ENCODE measurements at regions not wholly inside any gene's neighbourhood (a gene's known extent, or its start where the extent isn't known, plus 50 kb on each side); places are given as distances from the start of the nearest gene placed in this dataset.

DNA sequence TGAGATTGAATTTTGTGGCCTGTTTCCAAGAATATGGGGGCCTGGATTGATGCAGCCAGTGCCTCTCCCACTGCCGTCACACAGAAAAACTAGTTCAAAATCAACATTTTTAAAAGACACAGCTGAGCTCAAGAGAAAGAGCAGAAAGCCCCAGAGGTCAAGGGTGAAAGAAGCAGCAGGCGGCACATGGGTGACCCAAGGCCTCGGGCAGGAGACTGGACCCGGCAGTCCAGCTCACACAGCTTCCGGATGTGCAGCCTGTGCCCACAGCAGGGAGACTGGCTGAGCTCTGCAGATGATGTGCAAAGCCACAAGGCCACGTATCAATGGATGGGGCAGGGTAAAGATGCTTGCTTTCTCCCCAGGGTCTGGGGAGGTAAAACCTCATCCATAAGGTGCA lies 50.4 kb upstream of the RNF32 start:
- no peak for DNase-seq (ENCODE audit: insufficient read length, low spot score)
- FAIRE-seq = no peak
- TF ChIP-seq POU2F2 (IDR thresholded peaks at IDR 0.05; ENCODE audit: low read depth, low read length) (no peak), SPI1 (IDR thresholded peaks at IDR 0.05; ENCODE audit: low read depth, low read length) (no peak), PAX5 (IDR thresholded peaks at IDR 0.05; ENCODE audit: insufficient read depth, low read length, severe bottlenecking) (no peak), TAF1 (IDR thresholded peaks at IDR 0.05; ENCODE audit: low read depth, low read length) (no peak), POLR2A (IDR thresholded peaks at IDR 0.05; ENCODE audit: low read depth, low read length) (no peak), POLR2AphosphoS5 (IDR thresholded peaks at IDR 0.05; ENCODE audit: low read depth, low read length) (no peak)

- no peak for FAIRE-seq
- TF ChIP-seq TAF1 (IDR thresholded peaks at IDR 0.05; ENCODE audit: low read depth, low read length) = no peak
- TF ChIP-seq POLR2AphosphoS5 (IDR thresholded peaks at IDR 0.05; ENCODE audit: low read depth, low read length) = no peak
- no peak for TF ChIP-seq SPI1 (IDR thresholded peaks at IDR 0.05; ENCODE audit: low read depth, low read length)
- no peak for TF ChIP-seq POU2F2 (IDR thresholded peaks at IDR 0.05; ENCODE audit: low read depth, low read length)
- no peak for TF ChIP-seq PAX5 (IDR thresholded peaks at IDR 0.05; ENCODE audit: insufficient read depth, low read length, severe bottlenecking)
- TF ChIP-seq POLR2A (IDR thresholded peaks at IDR 0.05; ENCODE audit: low read depth, low read length) = no peak
- no peak for DNase-seq (ENCODE audit: insufficient read length, low spot score)
These were observed 50.8 kb upstream of the RNF32 start for GRCh38 chr7:156589808-156590207.

DNA sequence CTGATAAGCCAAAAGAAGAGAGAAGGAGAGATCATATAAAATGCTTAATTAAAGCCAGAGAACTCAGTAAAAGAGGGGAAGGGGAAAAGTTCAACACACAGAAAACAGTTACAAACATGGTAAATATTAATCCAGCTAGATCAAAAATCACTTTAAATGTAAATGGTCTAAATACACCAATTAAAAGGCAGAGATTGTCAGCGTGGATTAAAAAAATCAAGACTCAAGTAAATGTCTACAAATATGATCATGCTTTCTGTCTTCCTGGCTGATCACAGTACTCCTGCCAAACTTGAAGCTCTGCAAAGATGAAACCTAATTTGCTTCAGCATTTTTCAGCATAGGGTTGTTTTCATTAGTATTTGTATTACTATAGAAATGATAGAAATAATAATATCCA lies 54.6 kb upstream of the RNF32 start:
- FAIRE-seq (no peak), DNase-seq (ENCODE audit: insufficient read length, low spot score) (no peak)
- no peak for TF ChIP-seq PAX5 (IDR thresholded peaks at IDR 0.05; ENCODE audit: insufficient read depth, low read length, severe bottlenecking)
- no peak for TF ChIP-seq POLR2A (IDR thresholded peaks at IDR 0.05; ENCODE audit: low read depth, low read length)
- TF ChIP-seq POU2F2 (IDR thresholded peaks at IDR 0.05; ENCODE audit: low read depth, low read length) = no peak
- no peak for TF ChIP-seq SPI1 (IDR thresholded peaks at IDR 0.05; ENCODE audit: low read depth, low read length)
- TF ChIP-seq POLR2AphosphoS5 (IDR thresholded peaks at IDR 0.05; ENCODE audit: low read depth, low read length) = no peak
- no peak for TF ChIP-seq TAF1 (IDR thresholded peaks at IDR 0.05; ENCODE audit: low read depth, low read length)

GRCh38 chr7:156585025-156585648 lies 55.4 kb upstream of the RNF32 start:
- TF ChIP-seq POLR2A (IDR thresholded peaks at IDR 0.05; ENCODE audit: low read depth, low read length) (no peak), PAX5 (IDR thresholded peaks at IDR 0.05; ENCODE audit: insufficient read depth, low read length, severe bottlenecking) (no peak), SPI1 (IDR thresholded peaks at IDR 0.05; ENCODE audit: low read depth, low read length) (no peak), POU2F2 (IDR thresholded peaks at IDR 0.05; ENCODE audit: low read depth, low read length) (no peak), POLR2AphosphoS5 (IDR thresholded peaks at IDR 0.05; ENCODE audit: low read depth, low read length) (no peak), TAF1 (IDR thresholded peaks at IDR 0.05; ENCODE audit: low read depth, low read length) (no peak)
- DNase-seq (ENCODE audit: insufficient read length, low spot score) = no peak
- no peak for FAIRE-seq

- TF ChIP-seq POLR2AphosphoS5 (IDR thresholded peaks at IDR 0.05; ENCODE audit: low read depth, low read length) = no peak
- TF ChIP-seq POU2F2 (IDR thresholded peaks at IDR 0.05; ENCODE audit: low read depth, low read length) = no peak
- no peak for TF ChIP-seq TAF1 (IDR thresholded peaks at IDR 0.05; ENCODE audit: low read depth, low read length)
- TF ChIP-seq POLR2A (IDR thresholded peaks at IDR 0.05; ENCODE audit: low read depth, low read length) = no peak
- no peak for TF ChIP-seq SPI1 (IDR thresholded peaks at IDR 0.05; ENCODE audit: low read depth, low read length)
- no peak for TF ChIP-seq PAX5 (IDR thresholded peaks at IDR 0.05; ENCODE audit: insufficient read depth, low read length, severe bottlenecking)
- FAIRE-seq (no peak), DNase-seq (ENCODE audit: insufficient read length, low spot score) (no peak)
These were observed 57.9 kb upstream of the RNF32 start for GRCh38 chr7:156582591-156583123.

GRCh38 chr7:156580036-156580435 lies 60.5 kb upstream of the RNF32 start:
- no peak for TF ChIP-seq POU2F2 (IDR thresholded peaks at IDR 0.05; ENCODE audit: low read depth, low read length)
- TF ChIP-seq POLR2AphosphoS5 (IDR thresholded peaks at IDR 0.05; ENCODE audit: low read depth, low read length) = no peak
- TF ChIP-seq TAF1 (IDR thresholded peaks at IDR 0.05; ENCODE audit: low read depth, low read length) = no peak
- no peak for TF ChIP-seq POLR2A (IDR thresholded peaks at IDR 0.05; ENCODE audit: low read depth, low read length)
- no peak for TF ChIP-seq PAX5 (IDR thresholded peaks at IDR 0.05; ENCODE audit: insufficient read depth, low read length, severe bottlenecking)
- FAIRE-seq (no peak), DNase-seq (ENCODE audit: insufficient read length, low spot score) (no peak)

DNA sequence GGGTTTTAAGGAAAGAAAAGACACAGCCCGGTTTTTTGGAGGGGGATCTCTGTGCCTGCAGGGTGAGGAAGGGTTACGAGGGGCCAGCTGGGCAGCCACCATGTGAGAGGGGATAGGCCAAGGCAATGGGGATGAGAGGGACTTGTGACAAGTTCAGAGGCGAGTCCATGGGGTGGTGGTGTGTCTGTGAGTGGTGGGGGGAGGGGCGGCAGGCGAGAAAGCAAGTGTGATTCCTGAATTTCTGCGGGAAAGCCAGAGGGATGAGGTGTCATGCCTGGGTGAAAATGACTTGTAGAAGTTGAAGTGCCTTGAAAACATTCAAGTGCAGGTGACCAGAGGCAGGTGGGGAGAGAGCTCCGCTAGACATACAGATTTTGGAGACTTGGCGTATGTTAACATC lies 61.0 kb upstream of the RNF32 start:
- no peak for DNase-seq (ENCODE audit: insufficient read length, low spot score)
- no peak for FAIRE-seq
- TF ChIP-seq SPI1 (IDR thresholded peaks at IDR 0.05; ENCODE audit: low read depth, low read length) = no peak
- TF ChIP-seq TAF1 (IDR thresholded peaks at IDR 0.05; ENCODE audit: low read depth, low read length) = no peak
- TF ChIP-seq POLR2A (IDR thresholded peaks at IDR 0.05; ENCODE audit: low read depth, low read length) = no peak
- no peak for TF ChIP-seq POU2F2 (IDR thresholded peaks at IDR 0.05; ENCODE audit: low read depth, low read length)
- TF ChIP-seq PAX5 (IDR thresholded peaks at IDR 0.05; ENCODE audit: insufficient read depth, low read length, severe bottlenecking) = no peak
- TF ChIP-seq POLR2AphosphoS5 (IDR thresholded peaks at IDR 0.05; ENCODE audit: low read depth, low read length) = no peak

DNA sequence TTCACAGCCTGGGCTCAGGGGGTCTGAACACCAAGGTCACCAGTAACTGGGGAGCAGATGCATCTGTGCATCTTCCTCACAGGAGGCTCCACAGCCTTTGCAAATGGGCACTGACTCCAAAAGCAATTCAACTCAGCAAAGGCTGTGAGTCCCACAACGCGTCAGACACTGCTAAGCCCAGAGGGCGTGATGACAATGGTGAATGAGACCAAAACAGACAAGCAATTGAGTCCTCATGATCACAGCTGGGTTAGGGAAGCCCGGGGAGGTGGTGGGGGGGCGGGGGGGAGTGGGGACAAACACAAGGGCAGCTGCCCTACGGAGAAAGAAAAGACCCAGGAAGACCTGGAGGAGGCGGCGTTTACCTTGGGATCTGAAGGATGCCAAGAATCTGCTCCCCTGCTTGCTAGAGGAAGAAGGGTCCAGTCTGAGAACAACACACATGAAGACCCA lies 61.6 kb upstream of the RNF32 start:
- no peak for TF ChIP-seq POLR2A (IDR thresholded peaks at IDR 0.05; ENCODE audit: low read depth, low read length)
- TF ChIP-seq PAX5 (IDR thresholded peaks at IDR 0.05; ENCODE audit: insufficient read depth, low read length, severe bottlenecking) = no peak
- no peak for TF ChIP-seq POLR2AphosphoS5 (IDR thresholded peaks at IDR 0.05; ENCODE audit: low read depth, low read length)
- TF ChIP-seq SPI1 (IDR thresholded peaks at IDR 0.05; ENCODE audit: low read depth, low read length) = no peak
- TF ChIP-seq TAF1 (IDR thresholded peaks at IDR 0.05; ENCODE audit: low read depth, low read length) = no peak
- TF ChIP-seq POU2F2 (IDR thresholded peaks at IDR 0.05; ENCODE audit: low read depth, low read length) = no peak
- no peak for FAIRE-seq
- no peak for DNase-seq (ENCODE audit: insufficient read length, low spot score)

GRCh38 chr7:156578578-156578940 lies 62.0 kb upstream of the RNF32 start:
- FAIRE-seq = no peak

More at GRCh38 chr7:156578578-156578940, 62.0 kb upstream of the RNF32 start:
- no peak for DNase-seq (ENCODE audit: insufficient read length, low spot score)
- no peak for TF ChIP-seq PAX5 (IDR thresholded peaks at IDR 0.05; ENCODE audit: insufficient read depth, low read length, severe bottlenecking)
